ENCODE measurements at regions not wholly inside any gene's neighbourhood (a gene's known extent, or its start where the extent isn't known, plus 50 kb on each side); places are given as distances from the start of the nearest gene placed in this dataset.

- H3K27me3 ChIP-seq (ENCODE audit: control insufficient read depth, insufficient read depth, low read length), result no peaks in the 10 kb centered on the region
- DNase-seq (no peak), FAIRE-seq (no peak)
- H3K9me3 ChIP-seq (ENCODE audit: control insufficient read depth in 2 of 3, insufficient read depth in 1 of 3, low read length in 3 of 3), result peaks cover 0 to 6% (median 2%) of the 10 kb centered on the region in 3 donors
- no peaks in the 10 kb centered on the region for H3K4me1 ChIP-seq (ENCODE audit: control insufficient read depth in 2 of 3, insufficient read depth in 2 of 3, low read depth in 1 of 3, low read length in 3 of 3)
- no peak overlapping the region for H3K27ac ChIP-seq (ENCODE audit: low read depth in 2 of 2, low read length in 2 of 2)
- intact Hi-C loops (cut with DNase I), result no loop called here
- no peak overlapping the region for H3K4me3 ChIP-seq (ENCODE audit: low read length in 3 of 3)
- no peak for TF ChIP-seq CTCF (IDR thresholded peaks at IDR 0.05; ENCODE audit: borderline replicate concordance, extremely low read depth, insufficient read depth)
- no peak overlapping the region for H3K9ac ChIP-seq (ENCODE audit: low read length in 3 of 3)
- no peaks in the 10 kb centered on the region for H3K36me3 ChIP-seq (ENCODE audit: control insufficient read depth in 2 of 3, insufficient read depth in 3 of 3, low read length in 3 of 3)
Observed at GRCh38 chr13:80684217-80684991, 343.5 kb upstream of the SPRY2 start.

- no peak for TF ChIP-seq CTCF (IDR thresholded peaks at IDR 0.05; ENCODE audit: borderline replicate concordance, extremely low read depth, insufficient read depth)
- Histone ChIP-seq H3K4me3 (ENCODE audit: low read length in 3 of 3) (no peak overlapping the region), H3K4me1 (ENCODE audit: control insufficient read depth in 2 of 3, insufficient read depth in 2 of 3, low read depth in 1 of 3, low read length in 3 of 3) (no peaks in the 10 kb centered on the region), H3K36me3 (ENCODE audit: control insufficient read depth in 2 of 3, insufficient read depth in 3 of 3, low read length in 3 of 3) (no peaks in the 10 kb centered on the region), H3K9ac (ENCODE audit: low read length in 3 of 3) (no peak overlapping the region), H3K27me3 (ENCODE audit: control insufficient read depth, insufficient read depth, low read length) (no peaks in the 10 kb centered on the region), H3K9me3 (ENCODE audit: control insufficient read depth in 2 of 3, insufficient read depth in 1 of 3, low read length in 3 of 3) (peaks cover 0 to 4% (median 0%) of the 10 kb centered on the region in 3 donors), H3K27ac (ENCODE audit: low read depth in 2 of 2, low read length in 2 of 2) (no peak overlapping the region)
- intact Hi-C loops (cut with DNase I), result no loop called here
- no peak for DNase-seq
- no peak for FAIRE-seq
Observed at GRCh38 chr13:80680786-80681366, 339.9 kb upstream of the SPRY2 start.

- H3K27me3 ChIP-seq (ENCODE audit: control insufficient read depth, insufficient read depth, low read length), result no peaks in the 10 kb centered on the region
- FAIRE-seq, result no peak
Observed at GRCh38 chr13:80679423-80679822, 338.5 kb upstream of the SPRY2 start.

More at GRCh38 chr13:80679423-80679822, 338.5 kb upstream of the SPRY2 start:
- Histone ChIP-seq H3K27ac (ENCODE audit: low read depth in 2 of 2, low read length in 2 of 2) (no peak overlapping the region), H3K9me3 (ENCODE audit: control insufficient read depth in 2 of 3, insufficient read depth in 1 of 3, low read length in 3 of 3) (peaks cover 0 to 4% (median 0%) of the 10 kb centered on the region in 3 donors), H3K4me1 (ENCODE audit: control insufficient read depth in 2 of 3, insufficient read depth in 2 of 3, low read depth in 1 of 3, low read length in 3 of 3) (no peaks in the 10 kb centered on the region), H3K4me3 (ENCODE audit: low read length in 3 of 3) (no peak overlapping the region), H3K36me3 (ENCODE audit: control insufficient read depth in 2 of 3, insufficient read depth in 3 of 3, low read length in 3 of 3) (no peaks in the 10 kb centered on the region), H3K9ac (ENCODE audit: low read length in 3 of 3) (no peak overlapping the region)
- no peak for TF ChIP-seq CTCF (IDR thresholded peaks at IDR 0.05; ENCODE audit: borderline replicate concordance, extremely low read depth, insufficient read depth)
- intact Hi-C loops (cut with DNase I), result no loop called here
- no peak for DNase-seq
